ENCODE measurements at regions not wholly inside any gene's neighbourhood (a gene's known extent, or its start where the extent isn't known, plus 50 kb on each side); places are given as distances from the start of the nearest gene placed in this dataset.

- no peak for TF ChIP-seq POLR2AphosphoS5 (IDR thresholded peaks at IDR 0.05; ENCODE audit: borderline replicate concordance, low read depth, low read length)
- TF ChIP-seq EZH2 (IDR thresholded peaks at IDR 0.05), result no peak
Observed at GRCh38 chr22:22380098-22381030, 128.2 kb downstream of the ZNF280B start.

All from SK-N-MC (cell line).